GM10248 (cell line): ENCODE measurements at regions not wholly inside any gene's neighbourhood (a gene's known extent, or its start where the extent isn't known, plus 50 kb on each side); places are given as distances from the start of the nearest gene placed in this dataset.

Source experiments
- CTCF ChIA-PET: fragments of 300-600 bp; sonication (Branson Sonifier 250); formaldehyde crosslinking; extraction: SDS; loops from one replicate; lab custom pipeline; 2021; ENCODE audit warnings: antibody characterized with exemption; lab: Yijun Ruan, JAX
- POLR2A ChIA-PET: fragments of 350-650 bp; sonication (Branson Sonifier 250); formaldehyde crosslinking; extraction: SDS; loops from one replicate; lab custom pipeline; 2020; ENCODE audit warnings: antibody characterized with exemption; lab: Yijun Ruan, JAX
- DNase-seq: peaks from one replicate; pipeline ENCODE4 v3.0.0; 2012; ENCODE audit errors: extremely low spot score
- TF ChIP-seq, protein P1 (sequence below): IDR thresholded peaks from 2 replicates; pipeline ENCODE4 v1.5.1; 2012; ENCODE audit warnings: mild to moderate bottlenecking, low read depth; ENCODE audit errors: extremely low read depth, missing control alignments, control extremely low read depth

DNA sequence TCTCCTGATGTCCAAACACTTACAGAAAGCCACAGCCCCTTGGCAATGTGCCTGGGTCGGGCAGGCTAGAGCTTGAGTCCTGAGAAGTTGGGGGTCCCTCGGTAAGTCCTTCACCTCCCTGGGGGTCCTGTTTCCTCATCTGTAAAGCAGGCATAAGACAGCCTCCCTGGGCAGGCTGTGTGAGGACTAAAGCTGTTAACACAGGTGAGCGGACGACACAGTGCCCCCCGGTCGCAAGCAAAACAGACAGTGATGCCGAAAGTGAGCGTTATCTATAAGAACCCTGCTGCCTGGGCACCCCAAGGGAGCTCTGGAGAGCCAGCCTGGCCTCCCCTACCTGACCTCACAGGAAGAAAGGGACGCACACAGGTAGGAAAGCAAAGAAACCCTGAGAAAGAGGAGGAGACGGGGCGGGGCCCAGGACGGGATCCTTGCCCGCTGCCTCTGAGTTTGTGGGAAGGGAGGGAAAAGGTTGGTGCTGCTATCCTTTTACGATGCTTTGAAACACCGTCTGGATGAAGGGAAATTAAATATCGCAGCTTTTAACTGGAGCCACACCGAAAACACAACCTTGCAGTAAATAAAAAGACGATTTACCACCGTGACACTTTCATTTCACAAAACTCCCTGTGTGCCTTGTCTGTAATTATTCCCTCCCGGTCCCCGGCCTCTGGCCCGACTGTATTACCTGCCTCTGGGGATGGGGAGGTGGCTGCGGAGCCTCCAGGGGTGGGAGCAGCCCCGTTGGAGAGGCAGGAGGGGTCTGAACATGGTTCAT is 67.1 kb downstream of the ENGASE start:
- TF ChIP-seq, protein P1, sequence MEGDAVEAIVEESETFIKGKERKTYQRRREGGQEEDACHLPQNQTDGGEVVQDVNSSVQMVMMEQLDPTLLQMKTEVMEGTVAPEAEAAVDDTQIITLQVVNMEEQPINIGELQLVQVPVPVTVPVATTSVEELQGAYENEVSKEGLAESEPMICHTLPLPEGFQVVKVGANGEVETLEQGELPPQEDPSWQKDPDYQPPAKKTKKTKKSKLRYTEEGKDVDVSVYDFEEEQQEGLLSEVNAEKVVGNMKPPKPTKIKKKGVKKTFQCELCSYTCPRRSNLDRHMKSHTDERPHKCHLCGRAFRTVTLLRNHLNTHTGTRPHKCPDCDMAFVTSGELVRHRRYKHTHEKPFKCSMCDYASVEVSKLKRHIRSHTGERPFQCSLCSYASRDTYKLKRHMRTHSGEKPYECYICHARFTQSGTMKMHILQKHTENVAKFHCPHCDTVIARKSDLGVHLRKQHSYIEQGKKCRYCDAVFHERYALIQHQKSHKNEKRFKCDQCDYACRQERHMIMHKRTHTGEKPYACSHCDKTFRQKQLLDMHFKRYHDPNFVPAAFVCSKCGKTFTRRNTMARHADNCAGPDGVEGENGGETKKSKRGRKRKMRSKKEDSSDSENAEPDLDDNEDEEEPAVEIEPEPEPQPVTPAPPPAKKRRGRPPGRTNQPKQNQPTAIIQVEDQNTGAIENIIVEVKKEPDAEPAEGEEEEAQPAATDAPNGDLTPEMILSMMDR: no peak
- ChIA-PET POLR2A (no interaction called here), CTCF (interaction anchor here (0.7 to 1.8 kb wide), 2 partner anchors 54 to 250 kb away, joined by 4 read pairs; no protein-coding TSS in a partner anchor)
- DNase-seq: no peak

DNA sequence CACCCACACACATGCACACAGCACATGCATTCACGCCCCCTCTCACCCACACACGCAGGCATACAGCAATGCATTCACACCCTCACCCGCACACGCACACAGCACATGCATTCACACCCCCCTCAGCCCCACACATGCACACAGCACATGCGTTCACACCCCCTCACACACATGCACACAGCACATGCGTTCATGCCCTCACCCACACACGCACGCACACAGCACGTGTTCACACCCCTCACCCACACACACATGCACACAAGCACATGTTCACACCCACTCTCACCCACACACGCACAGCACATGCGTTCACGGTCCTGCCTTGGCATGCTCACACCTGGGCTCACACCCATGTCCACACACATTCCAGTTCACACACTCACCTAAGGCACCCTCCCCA is 64.2 kb downstream of the ENGASE start:
- POLR2A ChIA-PET: no interaction called here
- TF ChIP-seq, protein P1: no peak
- no peak for DNase-seq
- CTCF ChIA-PET: interaction anchor here (1.6 kb wide), 1 partner anchor 253 kb away, joined by 4 read pairs; no protein-coding TSS in a partner anchor

- TF ChIP-seq, protein P1: no peak
- no peak for DNase-seq
- POLR2A ChIA-PET: no interaction called here
- CTCF ChIA-PET: no interaction called here
Measured at GRCh38 chr17:79137789-79138165, 63.2 kb downstream of the ENGASE start.

DNA sequence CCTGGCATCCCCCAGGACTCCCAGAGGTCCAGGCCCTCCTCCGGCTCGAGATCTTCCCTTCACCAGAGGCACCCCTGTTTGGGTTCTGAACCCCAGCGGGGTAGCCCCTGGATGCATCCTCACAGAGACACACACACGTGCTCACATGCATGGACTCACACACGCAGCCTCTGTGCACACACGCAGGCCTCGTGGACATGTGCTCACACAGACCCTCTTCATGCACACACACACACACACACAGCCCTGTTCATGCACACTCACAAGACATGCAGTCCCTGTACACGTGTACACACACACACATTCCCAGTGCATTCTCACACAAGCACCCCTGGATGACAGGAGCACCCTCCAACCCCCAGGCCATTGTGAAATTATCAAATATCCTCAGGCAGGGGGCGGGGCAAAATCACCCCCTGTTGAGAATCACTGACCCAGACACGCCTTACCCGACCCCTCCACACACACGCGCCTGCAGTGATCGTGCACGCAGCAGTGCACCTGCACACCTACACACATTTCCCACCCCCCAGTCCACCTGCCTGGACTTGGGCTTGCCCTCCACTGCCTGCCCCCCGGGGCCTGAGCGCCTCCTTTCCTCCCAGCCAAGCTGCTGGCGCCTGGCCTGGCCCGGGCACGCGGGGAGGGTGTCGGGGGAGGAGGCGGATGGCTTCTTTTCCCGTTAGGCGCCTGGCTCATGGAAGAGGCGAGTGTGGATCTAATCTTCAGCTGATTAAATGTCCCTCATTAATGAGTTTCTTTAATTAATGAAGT is 62.6 kb downstream of the ENGASE start:
- ChIA-PET CTCF (no interaction called here), POLR2A (no interaction called here)
- no peak for DNase-seq

GRCh38 chr17:79136596-79136995 is 62.0 kb downstream of the ENGASE start:
- TF ChIP-seq, protein P1: no peak
- ChIA-PET POLR2A (no interaction called here), CTCF (no interaction called here)
- no peak for DNase-seq

More for the DNA sequence above, 62.6 kb downstream of the ENGASE start:
- TF ChIP-seq, protein P1: no peak
